KMS-11 (cell line): ENCODE measurements at regions not wholly inside any gene's neighbourhood (a gene's known extent, or its start where the extent isn't known, plus 50 kb on each side); places are given as distances from the start of the nearest gene placed in this dataset.

ENCODE experiments used
- H2AFZ ChIP-seq: fragments of 200-600 bp; sonication (generic); 2 replicates; pipeline ENCODE4 v1.6.1; 2016; ENCODE audit warnings: antibody characterized with exemption, mixed run types, low read depth
- H3K27ac ChIP-seq: fragments of 200-600 bp; sonication (generic); 2 replicates; pipeline ENCODE4 v1.6.1; 2016; ENCODE audit warnings: mild to moderate bottlenecking, mixed run types
- H3K27me3 ChIP-seq: fragments of 200-600 bp; sonication (generic); 2 replicates; pipeline ENCODE4 v1.6.1; 2017; ENCODE audit warnings: mild to moderate bottlenecking, low read depth, mixed run types, moderate library complexity; ENCODE audit not compliant: insufficient read depth
- H3K36me3 ChIP-seq: fragments of 200-600 bp; sonication (generic); 2 replicates; pipeline ENCODE4 v1.6.1; 2017; ENCODE audit warnings: mild to moderate bottlenecking, mixed run types; ENCODE audit not compliant: insufficient read depth
- H3K4me1 ChIP-seq: fragments of 200-600 bp; sonication (generic); 2 replicates; pipeline ENCODE4 v1.6.1; 2016; ENCODE audit warnings: mild to moderate bottlenecking, low read depth, mixed run types; ENCODE audit not compliant: poor library complexity, severe bottlenecking
- H3K4me2 ChIP-seq: fragments of 200-600 bp; sonication (generic); 2 replicates; pipeline ENCODE4 v1.7.0; 2016; ENCODE audit warnings: mild to moderate bottlenecking, mixed run types
- H3K4me3 ChIP-seq: fragments of 200-600 bp; sonication (generic); IDR thresholded peaks from 2 replicates; pipeline ENCODE4 v1.6.1; 2017; ENCODE audit warnings: low read depth, low read length, mixed read lengths; ENCODE audit not compliant: insufficient read depth
- H3K79me2 ChIP-seq: fragments of 200-600 bp; sonication (generic); 2 replicates; pipeline ENCODE4 v1.6.1; 2016; ENCODE audit warnings: low read depth, mixed run types; ENCODE audit not compliant: insufficient read depth
- H3K9ac ChIP-seq: fragments of 200-600 bp; sonication (generic); 2 replicates; pipeline ENCODE4 v1.6.1; 2016; ENCODE audit warnings: mild to moderate bottlenecking, mixed run types
- H4K20me1 ChIP-seq: fragments of 200-600 bp; sonication (generic); 2 replicates; pipeline ENCODE4 v1.6.1; 2016; ENCODE audit warnings: mild to moderate bottlenecking, mixed run types; ENCODE audit not compliant: insufficient read depth
- TF ChIP-seq, protein P1 (sequence below): fragments of 200-600 bp; sonication (generic); conservative IDR thresholded peaks from 2 replicates; pipeline ENCODE4 v1.6.1; 2017; ENCODE audit warnings: low read depth, mild to moderate bottlenecking, antibody characterized with exemption, low read length, moderate library complexity, mixed read lengths

DNA sequence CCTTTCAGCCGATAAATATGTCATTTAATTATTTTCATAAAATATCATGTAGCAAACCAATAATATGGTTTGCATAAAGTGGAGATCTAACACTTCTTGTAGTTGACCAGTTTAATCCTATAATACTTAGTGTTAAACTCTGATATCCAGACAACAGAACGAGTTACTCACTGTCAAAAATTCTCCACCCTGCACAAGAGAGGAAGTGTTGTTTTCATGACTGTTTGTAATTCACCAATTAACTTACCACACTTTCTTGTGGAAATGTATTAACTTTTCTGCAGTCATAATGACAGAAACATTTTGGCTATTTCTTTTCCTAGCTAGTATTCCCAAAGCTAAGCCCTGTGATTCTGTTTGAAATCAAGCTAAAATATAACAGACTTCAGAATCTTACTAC lies 555.3 kb upstream of the FTMT start:
- Histone ChIP-seq H3K9ac (no peak overlapping the region), H3K36me3 (no peaks in the 10 kb centered on the region), H3K27me3 (no peaks in the 10 kb centered on the region), H3K4me3 (no peak overlapping the region), H3K27ac (no peak overlapping the region), H3K79me2 (no peaks in the 10 kb centered on the region), H3K4me1 (no peaks in the 10 kb centered on the region), H2AFZ (no peak overlapping the region), H3K4me2 (no peak overlapping the region), H4K20me1 (no peaks in the 10 kb centered on the region)
- TF ChIP-seq, protein P1, sequence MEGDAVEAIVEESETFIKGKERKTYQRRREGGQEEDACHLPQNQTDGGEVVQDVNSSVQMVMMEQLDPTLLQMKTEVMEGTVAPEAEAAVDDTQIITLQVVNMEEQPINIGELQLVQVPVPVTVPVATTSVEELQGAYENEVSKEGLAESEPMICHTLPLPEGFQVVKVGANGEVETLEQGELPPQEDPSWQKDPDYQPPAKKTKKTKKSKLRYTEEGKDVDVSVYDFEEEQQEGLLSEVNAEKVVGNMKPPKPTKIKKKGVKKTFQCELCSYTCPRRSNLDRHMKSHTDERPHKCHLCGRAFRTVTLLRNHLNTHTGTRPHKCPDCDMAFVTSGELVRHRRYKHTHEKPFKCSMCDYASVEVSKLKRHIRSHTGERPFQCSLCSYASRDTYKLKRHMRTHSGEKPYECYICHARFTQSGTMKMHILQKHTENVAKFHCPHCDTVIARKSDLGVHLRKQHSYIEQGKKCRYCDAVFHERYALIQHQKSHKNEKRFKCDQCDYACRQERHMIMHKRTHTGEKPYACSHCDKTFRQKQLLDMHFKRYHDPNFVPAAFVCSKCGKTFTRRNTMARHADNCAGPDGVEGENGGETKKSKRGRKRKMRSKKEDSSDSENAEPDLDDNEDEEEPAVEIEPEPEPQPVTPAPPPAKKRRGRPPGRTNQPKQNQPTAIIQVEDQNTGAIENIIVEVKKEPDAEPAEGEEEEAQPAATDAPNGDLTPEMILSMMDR = no peak

DNA sequence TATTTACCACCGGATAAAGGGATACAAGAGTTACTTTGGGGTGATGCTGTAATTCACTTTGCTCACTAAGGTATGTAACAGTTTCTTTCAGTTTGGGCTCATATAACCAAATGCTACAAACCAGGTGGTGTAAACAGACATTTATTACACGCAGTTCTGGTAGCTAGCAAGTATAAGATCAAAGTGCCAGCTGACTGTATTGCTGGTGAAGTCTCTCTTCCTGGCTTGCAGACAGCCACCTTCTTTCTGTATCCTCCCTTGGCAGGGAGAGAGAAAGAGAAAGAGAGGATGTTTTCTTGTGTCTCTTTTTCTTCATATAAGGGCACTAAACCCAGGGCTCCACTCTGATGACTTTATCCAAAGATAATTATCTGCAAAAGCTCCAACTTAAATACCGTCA lies 552.5 kb upstream of the FTMT start:
- Histone ChIP-seq H3K79me2 (no peaks in the 10 kb centered on the region), H3K4me1 (no peaks in the 10 kb centered on the region), H3K27ac (no peak overlapping the region), H2AFZ (no peak overlapping the region), H3K9ac (no peak overlapping the region), H3K4me3 (no peak overlapping the region), H3K4me2 (no peak overlapping the region), H3K27me3 (no peaks in the 10 kb centered on the region), H4K20me1 (no peaks in the 10 kb centered on the region), H3K36me3 (no peaks in the 10 kb centered on the region)
- TF ChIP-seq, protein P1 = no peak

DNA sequence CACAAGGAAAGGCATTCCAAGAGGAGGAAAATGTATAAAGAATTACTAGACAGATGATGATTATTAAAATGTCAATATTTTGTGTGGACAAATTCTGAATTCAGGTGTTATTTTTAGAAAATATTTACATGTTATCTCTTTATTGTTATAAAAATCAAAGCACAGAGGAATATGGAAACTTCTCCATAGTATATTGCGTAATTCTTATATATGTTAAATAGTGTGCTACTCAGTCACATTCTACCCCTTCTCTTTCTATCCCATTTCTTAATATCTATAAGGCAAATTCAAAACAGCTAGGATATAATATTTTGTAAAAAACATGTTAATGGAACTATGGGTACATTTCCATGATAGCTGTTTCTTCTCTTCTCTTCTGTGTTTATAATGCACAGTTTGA lies 546.8 kb upstream of the FTMT start:
- Histone ChIP-seq H3K79me2 (no peaks in the 10 kb centered on the region), H4K20me1 (no peaks in the 10 kb centered on the region), H2AFZ (no peak overlapping the region), H3K27me3 (no peaks in the 10 kb centered on the region), H3K4me2 (no peak overlapping the region), H3K4me3 (no peak overlapping the region), H3K4me1 (no peaks in the 10 kb centered on the region), H3K27ac (no peak overlapping the region), H3K9ac (no peak overlapping the region), H3K36me3 (no peaks in the 10 kb centered on the region)
- TF ChIP-seq, protein P1 = no peak

DNA sequence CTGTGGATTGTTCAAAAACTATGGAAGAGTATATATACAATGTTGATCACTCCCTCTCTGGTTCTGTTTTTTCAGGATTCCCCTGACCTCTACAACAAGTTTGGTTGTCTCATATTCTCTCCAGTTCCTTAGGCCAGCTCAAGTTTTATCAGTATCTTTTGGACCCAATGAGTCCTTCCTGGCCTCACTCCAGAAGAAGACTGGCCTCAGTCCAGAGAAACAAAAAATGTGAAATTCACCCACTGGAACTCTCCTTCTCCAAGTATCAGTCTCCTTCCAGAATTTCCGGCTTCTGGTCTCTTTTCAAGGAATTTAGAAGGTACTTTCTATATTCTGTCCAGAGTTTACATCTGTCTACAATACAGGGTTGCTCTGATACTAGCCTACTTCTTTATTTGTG lies 537.8 kb upstream of the FTMT start:
- Histone ChIP-seq H3K4me1 (peaks cover 29% of the 10 kb centered on the region), H3K9ac (peak overlapping the region; percentile 11; the same call in 1 of the 2 replicates), H3K79me2 (no peaks in the 10 kb centered on the region), H3K27me3 (no peaks in the 10 kb centered on the region), H2AFZ (peak overlapping the region; percentile 55), H3K4me2 (peak overlapping the region; percentile 69), H3K36me3 (no peaks in the 10 kb centered on the region), H3K4me3 (no peak overlapping the region), H4K20me1 (no peaks in the 10 kb centered on the region), H3K27ac (peak overlapping the region; percentile 64)
- TF ChIP-seq, protein P1 = no peak

DNA sequence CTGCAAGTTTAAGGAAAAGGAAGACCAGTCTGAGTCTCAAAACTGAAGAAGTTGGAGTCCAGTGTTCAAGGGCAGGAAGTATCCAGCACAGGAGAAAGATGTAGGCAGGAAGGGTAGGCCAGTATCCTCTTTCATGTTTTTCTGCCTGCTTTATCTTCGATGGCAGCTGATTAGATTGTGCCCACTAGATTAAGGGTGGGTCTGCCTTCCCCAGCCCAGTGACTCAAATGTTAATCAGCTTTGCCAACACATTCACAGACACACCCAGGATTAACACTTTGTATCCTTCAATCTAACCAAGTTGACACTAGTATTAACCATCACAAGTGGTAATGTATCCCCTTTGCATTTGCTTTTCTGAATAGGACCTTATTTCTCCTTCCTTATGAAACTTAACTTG lies 535.9 kb upstream of the FTMT start:
- H3K4me2 ChIP-seq = no peak overlapping the region
- peaks cover 29% of the 10 kb centered on the region for H3K4me1 ChIP-seq
- no peaks in the 10 kb centered on the region for H4K20me1 ChIP-seq
- no peak overlapping the region for H3K4me3 ChIP-seq
- H3K79me2 ChIP-seq = no peaks in the 10 kb centered on the region
- no peak overlapping the region for H3K9ac ChIP-seq
- TF ChIP-seq, protein P1 = no peak
- no peak overlapping the region for H3K27ac ChIP-seq
- H2AFZ ChIP-seq = no peak overlapping the region
- no peaks in the 10 kb centered on the region for H3K27me3 ChIP-seq
- H3K36me3 ChIP-seq = no peaks in the 10 kb centered on the region
